HuH-7 (cell line): ENCODE measurements at regions not wholly inside any gene's neighbourhood (a gene's known extent, or its start where the extent isn't known, plus 50 kb on each side); places are given as distances from the start of the nearest gene placed in this dataset.
"Not testable (repeated sequence)": the region's sequence is repeated elsewhere in the genome, so short reads cannot be mapped to it uniquely, and the experiment has no call there.

Experiments
- DNase-seq: peaks from one replicate; pipeline ENCODE4 v3.0.0; 2011; ENCODE audit warnings: low spot score

DNA sequence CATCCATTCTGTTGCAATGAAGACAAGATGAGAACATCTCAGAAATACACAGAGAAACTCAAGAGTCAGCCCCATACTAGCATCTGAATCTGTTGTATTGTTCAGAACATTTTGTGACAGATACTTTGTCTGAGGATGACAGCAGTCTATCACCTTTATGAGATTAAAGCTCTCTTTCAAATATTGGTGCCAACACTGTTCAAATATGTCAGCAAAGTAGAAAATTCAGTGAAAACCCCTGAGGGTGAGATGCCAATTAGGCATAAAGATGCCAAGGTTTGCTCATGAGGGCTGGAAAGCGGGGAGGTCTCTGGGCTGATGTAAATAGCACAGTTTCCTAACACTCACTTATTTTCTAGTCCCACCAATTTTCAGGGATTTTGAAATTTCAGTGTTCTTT is 1054.2 kb upstream of the CRIM1 start:
- no peak for DNase-seq

GRCh38 chr2:35298493-35298892 is 1057.1 kb upstream of the CRIM1 start:
- no peak for DNase-seq

DNA sequence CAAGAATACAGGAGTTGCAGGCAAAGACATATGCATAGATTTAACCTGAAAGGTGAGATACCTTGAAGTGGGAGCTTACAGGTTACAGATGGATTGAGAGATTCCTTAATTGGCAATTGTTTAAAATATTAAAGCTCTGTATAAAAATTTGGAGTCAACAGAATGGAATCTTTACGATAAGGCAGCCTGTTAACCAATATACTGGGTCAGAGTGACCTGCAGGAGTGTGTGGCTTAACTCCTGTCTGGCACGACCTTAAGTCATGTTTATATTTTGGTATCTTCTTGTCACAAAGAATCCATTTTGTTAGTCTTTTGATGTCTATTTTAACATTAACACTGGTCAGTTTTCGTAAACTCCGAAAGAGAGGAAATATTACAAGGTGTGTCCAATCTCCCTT is 1058.2 kb upstream of the CRIM1 start:
- no peak for DNase-seq

DNA sequence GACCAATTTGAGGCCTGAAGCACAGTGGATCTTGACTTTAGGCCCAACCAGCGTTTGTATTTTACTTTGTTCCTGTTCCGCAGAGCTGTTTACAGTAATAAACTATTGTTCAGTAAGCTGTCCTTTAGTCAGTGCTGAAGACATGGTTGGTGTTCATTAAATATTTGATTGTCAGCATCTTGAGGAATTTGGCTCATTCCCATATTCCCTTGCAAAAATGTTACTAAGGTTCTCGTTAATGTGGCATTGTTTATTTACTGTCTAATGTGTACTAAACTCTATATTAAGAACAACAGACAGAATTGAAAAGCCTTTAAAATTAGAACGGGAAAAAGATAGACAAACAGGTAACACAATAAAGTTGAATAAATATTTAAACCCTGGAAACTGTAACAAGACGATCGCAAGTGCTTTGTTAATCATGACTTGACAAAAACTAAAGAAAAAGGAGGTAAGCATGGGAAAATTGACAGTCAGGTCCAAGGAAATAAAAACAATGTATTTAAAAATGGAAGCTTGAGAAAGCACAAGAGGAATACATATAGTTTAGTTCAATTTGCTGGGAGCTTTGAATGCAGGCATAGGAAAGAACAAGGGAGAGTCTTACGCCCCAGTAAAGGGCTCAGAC is 1060.8 kb upstream of the CRIM1 start:
- no peak for DNase-seq

DNA sequence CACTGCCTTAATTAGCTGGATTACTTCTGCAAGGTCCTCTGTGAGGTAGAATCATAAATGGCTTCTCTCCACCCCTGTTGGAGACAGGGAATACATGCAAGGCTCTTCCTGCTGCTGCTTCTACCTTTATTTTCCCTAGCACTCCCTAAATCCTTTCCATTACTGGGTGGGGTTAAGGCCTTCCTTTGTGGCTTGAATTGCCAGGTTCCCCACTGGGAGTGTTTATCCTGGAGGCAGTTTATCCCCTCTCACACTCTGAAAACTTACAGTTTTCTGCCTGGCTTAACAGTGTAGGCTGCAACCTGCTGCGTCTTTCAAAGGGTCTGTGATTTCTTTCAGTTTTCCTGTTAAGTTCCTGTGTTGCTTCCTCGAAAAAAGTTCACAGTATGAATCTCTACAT is 1062.3 kb upstream of the CRIM1 start:
- DNase-seq, result no peak

GRCh38 chr2:35292199-35292598 is 1063.4 kb upstream of the CRIM1 start:
- DNase-seq, result no peak

- no peak for DNase-seq
Measured at GRCh38 chr2:35281702-35282101, 1073.9 kb upstream of the CRIM1 start.

DNA sequence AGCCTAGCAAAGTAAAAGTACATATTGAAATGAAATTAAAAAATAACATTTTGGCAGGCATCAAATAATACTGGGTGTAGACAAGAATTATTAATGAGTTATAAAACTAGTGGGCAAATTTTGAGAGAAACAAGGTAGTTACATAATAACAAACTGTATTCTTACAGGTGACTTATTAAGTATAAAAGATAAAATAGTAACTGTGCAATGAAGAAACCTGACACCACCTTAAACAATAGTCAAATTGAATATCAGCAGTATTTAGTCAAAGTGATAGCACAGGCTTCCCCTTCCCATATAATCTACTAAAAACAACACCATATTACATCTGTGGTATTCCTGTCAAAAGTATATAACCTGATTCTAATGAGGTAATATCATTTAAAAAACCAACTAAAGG is 1099.8 kb upstream of the CRIM1 start:
- DNase-seq, result no peak

DNA sequence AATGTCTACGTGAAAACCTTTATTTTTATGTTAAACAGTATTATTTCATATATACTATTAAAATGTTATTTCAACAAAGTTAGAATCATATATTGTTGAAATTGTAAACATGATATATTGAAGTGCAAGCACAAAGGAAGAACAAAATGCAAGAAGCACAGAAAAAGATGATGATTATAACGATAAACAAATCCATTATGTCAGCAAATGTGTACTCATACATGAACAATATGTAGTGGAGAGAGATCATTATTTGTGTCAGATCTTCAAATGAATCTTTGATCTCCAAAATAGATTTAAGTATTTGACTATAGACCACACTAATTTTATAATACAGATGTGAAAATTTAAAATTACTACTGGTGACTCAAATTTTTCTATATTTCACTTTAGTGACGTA is 1104.4 kb upstream of the CRIM1 start:
- no peak for DNase-seq

GRCh38 chr2:35246702-35247101 is 1108.9 kb upstream of the CRIM1 start:
- DNase-seq, result no peak

- DNase-seq, result no peak
Measured at GRCh38 chr2:35228584-35228983, 1127.0 kb upstream of the CRIM1 start.

- DNase-seq, result no peak
Measured at GRCh38 chr2:35220461-35220860, 1135.1 kb upstream of the CRIM1 start.

DNA sequence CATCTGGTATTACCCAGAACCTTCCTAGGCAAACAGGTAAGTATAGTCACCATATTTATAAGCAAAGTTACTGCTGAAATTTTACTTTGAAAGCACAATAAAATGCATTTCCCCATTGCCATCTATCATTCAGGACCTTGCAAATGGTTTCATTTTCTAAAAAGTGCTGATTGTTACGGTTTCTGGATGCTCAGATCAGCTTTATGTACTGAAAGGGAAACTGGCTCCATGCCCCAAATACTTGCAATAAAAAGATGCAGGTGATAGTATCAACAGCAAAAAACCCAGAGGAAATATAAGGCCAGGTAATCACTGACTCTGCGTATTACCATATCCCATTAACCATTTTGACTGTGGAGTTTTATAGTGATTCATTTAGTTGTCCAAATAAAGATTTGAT is 1150.7 kb upstream of the CRIM1 start:
- no peak for DNase-seq

DNA sequence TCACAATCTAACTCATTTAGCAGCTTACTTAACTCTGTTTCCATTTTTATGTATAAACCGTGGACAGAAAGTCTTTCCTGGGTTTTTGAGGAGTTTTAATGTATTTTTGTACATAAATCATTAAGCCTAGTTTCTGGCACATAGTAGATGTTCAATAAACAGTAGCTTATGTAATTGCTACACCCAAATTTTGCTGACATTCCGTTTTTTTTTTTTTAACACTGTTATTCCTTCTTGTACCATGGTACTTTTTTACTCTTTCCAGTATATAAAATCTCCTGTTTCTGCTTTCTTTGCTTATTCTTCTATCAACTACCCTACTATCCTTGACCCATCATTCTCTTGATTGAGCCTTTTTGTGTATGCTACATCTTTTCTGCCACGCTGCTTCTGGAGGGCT is 1151.3 kb upstream of the CRIM1 start:
- DNase-seq, result no peak

- DNase-seq, result peak; percentile 0
Measured at GRCh38 chr2:35199298-35199697, 1156.3 kb upstream of the CRIM1 start.

DNA sequence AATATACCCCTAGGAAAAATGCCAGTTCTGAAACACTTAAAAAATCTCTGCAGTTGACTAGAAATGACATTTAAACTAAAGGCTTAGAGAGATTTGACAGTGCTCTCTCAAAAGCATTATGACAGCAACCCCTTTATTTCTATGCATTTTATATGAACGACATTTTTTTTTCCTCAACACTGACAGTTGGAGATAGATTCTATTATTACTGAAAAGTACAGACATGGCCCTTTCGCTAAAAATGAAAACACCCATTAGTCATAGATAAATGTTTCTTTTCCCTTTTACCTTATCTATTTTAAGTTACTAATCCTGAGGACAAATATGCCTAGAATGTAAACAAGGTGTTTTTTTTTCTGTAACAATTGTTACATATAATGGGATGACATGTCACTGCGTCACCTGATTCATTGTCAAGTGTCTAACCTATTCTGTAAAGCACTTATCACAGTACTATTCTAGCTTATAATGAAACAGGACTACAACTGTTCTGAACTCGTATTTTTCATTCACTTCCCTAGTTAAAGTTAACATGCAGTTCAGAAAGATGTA is 1169.6 kb upstream of the CRIM1 start:
- DNase-seq, result no peak

DNA sequence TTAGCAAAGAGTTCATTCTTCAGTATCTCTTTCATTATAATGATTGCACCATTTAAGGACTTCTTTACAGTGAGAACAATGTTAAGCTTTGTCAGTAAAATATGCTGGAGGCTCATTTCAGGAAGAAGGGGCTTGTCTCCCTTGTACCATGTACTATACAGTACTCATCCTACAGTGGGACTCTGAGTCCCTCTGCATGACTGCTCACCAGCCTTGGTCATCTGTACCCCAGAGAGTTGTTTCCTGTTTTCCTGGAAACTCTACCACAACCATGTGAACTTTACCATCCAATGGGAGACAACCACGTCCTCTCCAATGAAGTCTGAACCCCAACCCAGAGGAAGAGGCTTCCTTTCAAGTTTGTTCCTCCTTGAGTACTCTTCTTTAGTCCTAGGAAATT is 1171.1 kb upstream of the CRIM1 start:
- DNase-seq, result no peak

DNA sequence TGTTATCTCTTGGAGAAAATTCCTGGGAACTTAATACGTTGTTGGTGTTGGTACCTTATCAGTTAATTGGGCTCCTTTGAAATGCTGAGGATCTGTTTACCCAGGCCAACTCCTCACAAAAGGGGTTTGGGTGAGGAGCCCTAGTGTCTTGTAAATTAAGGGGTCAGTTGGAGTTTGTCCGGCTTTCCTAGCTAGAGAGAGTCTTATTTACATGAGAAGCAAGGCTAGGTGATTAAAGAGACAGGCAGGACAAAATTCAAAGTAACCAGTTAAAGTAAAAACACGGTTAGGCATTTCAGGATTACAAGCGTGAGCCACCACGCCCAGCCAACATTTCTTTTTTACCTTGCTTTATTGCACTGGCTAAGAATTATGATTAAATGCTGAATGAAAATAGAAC is 1178.9 kb upstream of the CRIM1 start:
- not testable (repeated sequence) for DNase-seq

DNA sequence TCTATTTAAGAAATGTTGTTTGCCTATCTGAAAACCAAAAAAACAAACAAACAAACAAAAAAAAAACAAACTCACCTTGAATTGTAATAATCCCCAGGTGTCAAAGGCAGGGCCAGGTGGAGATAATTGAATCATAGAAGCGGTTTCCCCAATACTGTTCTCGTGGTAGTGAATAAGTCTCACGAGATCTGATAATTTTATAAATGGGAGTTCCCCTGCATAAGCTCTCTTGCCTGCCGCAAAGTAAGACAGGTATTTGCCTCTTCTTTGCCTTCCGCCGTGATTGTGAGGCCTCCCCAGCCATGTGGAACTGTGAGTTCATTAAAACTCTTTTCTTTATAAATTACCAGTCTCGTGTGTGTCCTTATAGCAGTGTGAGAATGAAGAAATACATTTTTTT is 1180.7 kb upstream of the CRIM1 start:
- no peak for DNase-seq

GRCh38 chr2:35172687-35173086 is 1182.9 kb upstream of the CRIM1 start:
- DNase-seq, result no peak

DNA sequence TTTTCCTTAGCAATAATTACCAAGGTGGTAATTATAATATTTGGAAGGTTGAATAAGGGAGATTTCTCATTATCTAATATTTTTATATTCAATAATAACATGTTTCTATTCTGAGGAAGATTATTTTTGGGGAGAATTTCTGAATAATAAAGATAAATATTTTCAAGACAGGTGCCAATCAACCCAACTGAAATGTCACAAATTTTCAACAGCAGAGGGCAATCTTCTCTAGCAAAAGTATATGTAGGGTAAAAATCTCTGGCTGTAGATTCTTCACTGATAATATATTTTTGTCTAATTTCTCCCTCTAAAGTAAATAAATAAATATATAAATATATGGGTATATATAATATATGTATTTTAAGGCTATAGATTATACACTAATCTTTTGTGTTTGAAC is 1187.2 kb upstream of the CRIM1 start:
- no peak for DNase-seq

- no peak for DNase-seq
Measured at GRCh38 chr2:35163948-35164347, 1191.6 kb upstream of the CRIM1 start.

GRCh38 chr2:35160871-35161270 is 1194.7 kb upstream of the CRIM1 start:
- no peak for DNase-seq

DNA sequence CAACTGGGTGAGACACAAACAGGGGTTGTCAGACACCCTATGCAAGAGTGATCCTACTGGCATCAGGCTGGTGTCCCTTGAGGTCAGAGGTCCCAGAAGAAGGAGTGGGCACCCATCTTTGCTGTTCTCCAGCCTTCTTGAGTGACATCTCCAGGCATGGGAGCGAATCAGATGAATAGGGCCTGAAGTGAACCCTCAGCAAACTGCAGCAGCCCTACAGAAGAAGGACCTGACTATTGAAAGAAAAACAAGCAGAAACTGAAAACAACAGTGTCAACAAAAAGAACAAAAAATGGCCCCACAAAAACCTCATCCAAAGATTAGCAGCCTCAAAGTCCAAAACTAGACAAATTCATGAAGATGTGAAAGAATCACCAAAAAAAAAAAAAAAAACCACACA is 1229.7 kb upstream of the CRIM1 start:
- DNase-seq, result no peak

- no peak for DNase-seq
Measured at GRCh38 chr2:35125278-35125677, 1230.3 kb upstream of the CRIM1 start.
